Activated naive CD4-positive, alpha-beta T cell treated with anti-CD3 and anti-CD28 coated beads, Interleukin-2, amount 10 ng/mL, durations not matched to agents 7 days and 5 days (primary cell): ENCODE measurements at regions not wholly inside any gene's neighbourhood (a gene's known extent, or its start where the extent isn't known, plus 50 kb on each side); places are given as distances from the start of the nearest gene placed in this dataset.

Source experiments
- CTCF ChIA-PET: fragments of 350-600 bp; sonication (Branson Sonifier 250); formaldehyde crosslinking; loops from one replicate; lab custom pipeline; 2021; ENCODE audit warnings: antibody characterized with exemption; lab: Charles Lee
- DNase-seq: peaks from one replicate; pipeline ENCODE4 v3.0.0-alpha.2; 2020
- H3K27ac Mint-ChIP-seq: one replicate; pipeline ENCODE4 v1.8.0; 2021; ENCODE audit warnings: mild to moderate bottlenecking, moderate library complexity, mixed read lengths
- H3K27me3 Mint-ChIP-seq: one replicate; pipeline ENCODE4 v1.8.0; 2021; ENCODE audit warnings: mild to moderate bottlenecking, mixed read lengths
- H3K36me3 Mint-ChIP-seq: one replicate; pipeline ENCODE4 v1.8.0; 2021; ENCODE audit warnings: mixed read lengths
- H3K4me1 Mint-ChIP-seq: one replicate; pipeline ENCODE4 v1.8.0; 2021; ENCODE audit warnings: mixed read lengths
- H3K4me3 Mint-ChIP-seq: one replicate; pipeline ENCODE4 v1.8.0; 2021; ENCODE audit warnings: mild to moderate bottlenecking, moderate library complexity, mixed read lengths
- H3K9me3 Mint-ChIP-seq: one replicate; pipeline ENCODE4 v1.8.0; 2021; ENCODE audit warnings: mixed read lengths

DNA sequence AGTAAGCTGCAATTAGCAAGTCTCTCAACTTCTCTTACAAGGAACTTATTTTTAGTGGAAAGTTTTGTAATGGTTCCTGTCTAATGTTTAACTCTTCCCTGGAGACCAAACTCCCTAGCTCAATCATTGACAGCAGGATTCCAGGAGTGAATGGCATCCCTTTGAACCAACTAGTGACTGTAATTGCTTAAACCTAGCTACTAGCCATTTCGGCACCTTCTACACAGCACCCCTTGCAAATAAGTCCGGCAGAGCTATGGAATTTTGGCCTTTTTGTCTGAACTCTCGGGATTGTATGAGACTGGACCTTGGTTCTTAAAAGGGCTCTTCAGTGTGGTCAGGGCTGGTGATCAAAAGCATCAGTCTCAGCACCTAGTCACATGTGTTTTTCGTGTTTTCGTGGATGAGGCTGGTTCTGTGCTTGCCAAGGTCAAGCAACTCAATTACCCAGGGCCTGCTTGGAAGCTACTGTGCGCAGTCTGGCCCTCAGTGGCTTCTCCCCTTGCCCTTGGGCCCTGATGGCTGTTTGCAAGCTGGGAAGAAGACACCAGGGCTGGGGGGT is 135.3 kb upstream of the NEDD9 start:
- peak overlapping the region; percentile 85 for H3K27ac Mint-ChIP-seq
- H3K27me3 Mint-ChIP-seq: no peaks in the 10 kb centered on the region
- no peak overlapping the region for H3K4me3 Mint-ChIP-seq
- peaks cover 65% of the 10 kb centered on the region for H3K36me3 Mint-ChIP-seq
- CTCF ChIA-PET: interaction anchor here (1.3 to 1.7 kb wide), 3 partner anchors 13 to 128 kb away, joined by 3 to 6 read pairs (median 4); no protein-coding TSS in a partner anchor
- no peak for DNase-seq
- peaks cover 55% of the 10 kb centered on the region for H3K4me1 Mint-ChIP-seq
- H3K9me3 Mint-ChIP-seq: peaks cover 2% of the 10 kb centered on the region

DNA sequence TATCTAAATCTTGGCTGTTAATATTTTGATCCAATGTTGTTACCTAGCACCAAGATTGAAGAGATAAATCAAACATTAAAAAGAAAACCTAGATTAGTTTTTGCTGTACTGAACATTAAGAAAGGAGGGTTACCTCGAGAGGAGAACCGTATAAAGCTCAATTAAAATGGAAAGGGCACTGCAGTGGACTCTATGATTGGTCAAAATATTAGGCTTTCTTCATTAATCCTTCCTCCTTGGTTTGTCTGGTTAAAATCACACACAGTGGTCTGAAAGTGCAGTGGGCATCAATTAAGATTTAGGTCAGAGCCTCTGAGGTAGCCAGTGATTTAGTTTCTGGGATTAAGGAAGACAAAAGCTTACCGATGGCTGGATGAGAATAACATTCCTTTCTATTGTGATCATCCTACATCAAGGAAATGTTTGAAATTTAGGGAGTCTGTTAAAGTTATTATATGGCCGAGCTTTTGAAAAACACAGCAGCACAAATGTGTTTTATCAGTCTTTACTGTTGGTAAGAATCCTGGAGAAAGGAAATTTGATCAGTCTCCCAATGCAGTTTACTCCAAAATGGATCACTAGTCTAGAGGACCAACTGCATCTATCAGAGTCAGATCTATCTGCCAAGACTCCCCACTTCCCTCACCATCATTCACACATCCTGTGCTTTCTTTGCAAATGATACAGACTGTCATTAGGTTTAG is 134.6 kb upstream of the NEDD9 start:
- H3K4me1 Mint-ChIP-seq: peaks cover 58% of the 10 kb centered on the region
- H3K27ac Mint-ChIP-seq: peak overlapping the region; percentile 85
- H3K36me3 Mint-ChIP-seq: peaks cover 65% of the 10 kb centered on the region
- no peak for DNase-seq
- peaks cover 2% of the 10 kb centered on the region for H3K9me3 Mint-ChIP-seq
- H3K4me3 Mint-ChIP-seq: peak overlapping the region; percentile 26
- no peaks in the 10 kb centered on the region for H3K27me3 Mint-ChIP-seq
- CTCF ChIA-PET: interaction anchor here (1.3 to 1.7 kb wide), 4 partner anchors 12 to 129 kb away, joined by 3 to 6 read pairs (median 4); no protein-coding TSS in a partner anchor

DNA sequence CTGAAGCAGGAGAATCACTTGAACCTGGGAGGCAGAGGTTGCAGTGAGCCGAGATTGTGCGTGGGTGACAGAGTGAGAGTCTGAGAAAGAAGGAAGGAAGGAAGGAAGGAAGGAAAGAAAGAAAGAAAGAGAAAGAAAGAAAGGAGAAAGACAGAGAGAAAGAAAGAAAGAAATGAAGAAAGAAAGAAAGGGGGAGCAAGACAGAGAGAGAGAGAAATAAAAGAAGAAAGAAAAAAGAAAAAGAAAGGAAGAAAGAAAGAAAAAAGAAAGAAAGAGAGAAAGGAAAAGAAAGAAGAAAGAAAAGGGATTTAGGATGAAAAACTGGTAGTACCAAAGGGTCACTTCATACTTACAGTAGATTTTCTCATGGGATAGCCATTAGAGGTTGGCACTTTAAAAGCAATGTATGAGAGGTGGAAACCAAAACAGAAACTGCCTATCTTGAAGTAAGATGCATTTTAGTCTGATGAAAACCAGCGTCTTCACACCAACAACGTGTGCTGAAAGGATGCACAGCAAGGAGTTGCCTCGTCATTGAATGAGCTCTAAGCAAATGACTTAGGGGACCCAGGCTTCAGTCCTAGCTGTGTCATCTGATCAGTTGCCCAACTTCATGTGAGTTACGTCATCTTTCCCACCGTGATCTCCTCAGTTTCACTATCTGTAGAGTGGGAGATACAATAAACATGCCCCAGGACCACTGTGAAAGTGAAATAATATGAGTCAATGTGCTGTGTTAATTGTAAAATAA is 133.9 kb upstream of the NEDD9 start:
- H3K4me1 Mint-ChIP-seq: peaks cover 58% of the 10 kb centered on the region
- H3K4me3 Mint-ChIP-seq: peak overlapping the region; percentile 26
- H3K27ac Mint-ChIP-seq: peak overlapping the region; percentile 85
- peaks cover 68% of the 10 kb centered on the region for H3K36me3 Mint-ChIP-seq
- peaks cover 6% of the 10 kb centered on the region for H3K9me3 Mint-ChIP-seq
- H3K27me3 Mint-ChIP-seq: no peaks in the 10 kb centered on the region
- CTCF ChIA-PET: interaction anchor here (1.4 to 1.7 kb wide), 3 partner anchors 12 to 14 kb away, joined by 3 to 6 read pairs (median 3); no protein-coding TSS in a partner anchor
- DNase-seq: peak; percentile 57

GRCh38 chr6:11364971-11365397 is 132.5 kb upstream of the NEDD9 start:
- CTCF ChIA-PET: interaction anchor here (1.4 kb wide), 1 partner anchor 17 kb away, joined by 3 read pairs; no protein-coding TSS in a partner anchor
- peaks cover 20% of the 10 kb centered on the region for H3K9me3 Mint-ChIP-seq
- H3K27ac Mint-ChIP-seq: no peak overlapping the region
- no peak for DNase-seq
- no peak overlapping the region for H3K4me3 Mint-ChIP-seq
- H3K27me3 Mint-ChIP-seq: no peaks in the 10 kb centered on the region
- peaks cover 74% of the 10 kb centered on the region for H3K36me3 Mint-ChIP-seq
- peaks cover 64% of the 10 kb centered on the region for H3K4me1 Mint-ChIP-seq

- CTCF ChIA-PET: interaction anchor here (1.4 kb wide), 1 partner anchor 18 kb away, joined by 3 read pairs; no protein-coding TSS in a partner anchor
- DNase-seq: no peak
- no peaks in the 10 kb centered on the region for H3K27me3 Mint-ChIP-seq
- no peak overlapping the region for H3K27ac Mint-ChIP-seq
- peaks cover 69% of the 10 kb centered on the region for H3K4me1 Mint-ChIP-seq
- peaks cover 78% of the 10 kb centered on the region for H3K36me3 Mint-ChIP-seq
- H3K9me3 Mint-ChIP-seq: peaks cover 24% of the 10 kb centered on the region
- H3K4me3 Mint-ChIP-seq: no peak overlapping the region
Observed at GRCh38 chr6:11363881-11364576, 131.6 kb upstream of the NEDD9 start.

DNA sequence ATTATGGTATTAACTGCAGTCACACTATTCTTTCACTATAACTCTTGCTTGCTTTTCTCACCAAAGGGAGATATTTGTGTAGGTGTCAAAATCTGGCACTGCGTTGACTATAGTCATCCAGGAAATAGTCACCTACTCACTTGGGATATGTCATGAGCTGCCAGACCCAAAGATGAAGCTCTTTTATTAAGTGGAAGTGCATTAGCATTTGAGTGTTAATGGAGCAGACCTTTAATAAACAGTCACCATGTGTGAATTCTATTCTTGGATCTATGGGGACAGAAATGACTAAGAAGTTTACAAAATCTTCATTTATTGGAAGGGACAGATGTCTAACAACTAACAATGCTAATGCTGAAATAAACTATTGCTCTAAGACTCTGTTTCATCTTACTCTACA is 130.1 kb upstream of the NEDD9 start:
- Mint-ChIP-seq H3K27me3 (no peaks in the 10 kb centered on the region), H3K36me3 (peaks cover 82% of the 10 kb centered on the region), H3K4me3 (no peak overlapping the region), H3K27ac (no peak overlapping the region), H3K4me1 (peaks cover 69% of the 10 kb centered on the region), H3K9me3 (peaks cover 24% of the 10 kb centered on the region)
- no peak for DNase-seq
- CTCF ChIA-PET: no interaction called here

GRCh38 chr6:11358904-11359830 is 126.7 kb upstream of the NEDD9 start:
- no peak for DNase-seq
- H3K9me3 Mint-ChIP-seq: peaks cover 27% of the 10 kb centered on the region
- CTCF ChIA-PET: interaction anchor here (0.6 to 0.9 kb wide), 2 partner anchors 11 to 211 kb away, joined by 3 read pairs; no protein-coding TSS in a partner anchor

GRCh38 chr6:11357285-11357684 is 124.8 kb upstream of the NEDD9 start:
- peak overlapping the region; percentile 85 for H3K27ac Mint-ChIP-seq
- H3K4me1 Mint-ChIP-seq: peaks cover 77% of the 10 kb centered on the region
- peaks cover 80% of the 10 kb centered on the region for H3K36me3 Mint-ChIP-seq
- DNase-seq: no peak
- CTCF ChIA-PET: no interaction called here
- H3K9me3 Mint-ChIP-seq: peaks cover 27% of the 10 kb centered on the region
- peak overlapping the region; percentile 8 for H3K4me3 Mint-ChIP-seq
- H3K27me3 Mint-ChIP-seq: no peaks in the 10 kb centered on the region

More at GRCh38 chr6:11358904-11359830, 126.7 kb upstream of the NEDD9 start:
- Mint-ChIP-seq H3K4me1 (peaks cover 72% of the 10 kb centered on the region), H3K4me3 (no peak overlapping the region), H3K36me3 (peaks cover 81% of the 10 kb centered on the region), H3K27me3 (no peaks in the 10 kb centered on the region), H3K27ac (no peak overlapping the region)

DNA sequence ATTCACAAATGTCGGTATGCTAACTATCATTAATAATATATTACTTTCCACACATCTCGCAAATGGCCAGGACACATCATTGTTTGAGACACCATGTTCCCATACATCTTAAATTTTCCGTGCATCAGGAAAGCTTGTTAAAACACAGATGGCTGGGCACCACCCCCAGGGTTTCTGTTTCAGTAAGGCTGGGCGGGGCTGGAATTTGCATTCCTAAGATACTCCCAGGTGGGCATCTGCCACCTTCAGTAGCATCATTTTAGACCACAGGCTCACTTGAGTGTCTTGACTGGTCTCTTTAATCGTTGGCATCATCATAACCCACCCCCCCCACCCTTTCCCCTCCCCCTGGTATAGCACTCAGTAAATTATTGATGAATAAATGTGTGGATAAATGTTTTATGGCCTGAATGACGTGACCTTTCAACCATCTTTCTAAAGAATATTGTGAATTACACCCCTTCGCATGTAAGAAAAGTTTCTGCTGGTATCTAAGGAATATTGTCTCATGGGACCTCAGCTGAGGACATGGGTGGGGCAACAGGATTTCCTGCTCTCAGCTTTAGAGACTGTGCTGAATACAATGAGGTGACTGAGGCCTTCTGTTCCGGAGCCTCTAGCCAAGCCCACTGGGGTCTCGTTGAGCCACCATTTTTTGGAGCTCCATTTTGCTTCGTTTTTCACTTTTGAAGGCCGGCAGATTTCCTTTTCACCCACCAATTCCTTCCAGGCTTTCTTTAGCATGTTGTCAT is 124.1 kb upstream of the NEDD9 start:
- Mint-ChIP-seq H3K27ac (peak overlapping the region; percentile 85), H3K9me3 (peaks cover 23% of the 10 kb centered on the region), H3K27me3 (no peaks in the 10 kb centered on the region), H3K4me3 (peak overlapping the region; percentile 11), H3K36me3 (peaks cover 80% of the 10 kb centered on the region), H3K4me1 (peaks cover 79% of the 10 kb centered on the region)
- CTCF ChIA-PET: no interaction called here
- peak; percentile 31 for DNase-seq

- Mint-ChIP-seq H3K27ac (peak overlapping the region; percentile 86), H3K4me3 (peak overlapping the region; percentile 6), H3K27me3 (no peaks in the 10 kb centered on the region), H3K36me3 (peaks cover 80% of the 10 kb centered on the region), H3K9me3 (peaks cover 3% of the 10 kb centered on the region), H3K4me1 (peaks cover 61% of the 10 kb centered on the region)
- CTCF ChIA-PET: interaction anchor here (0.8 to 2.0 kb wide), 4 partner anchors 13 to 142 kb away, joined by 3 to 11 read pairs (median 5); no protein-coding TSS in a partner anchor
- peak; percentile 79 for DNase-seq
Observed at GRCh38 chr6:11353921-11354389, 121.5 kb upstream of the NEDD9 start.

DNA sequence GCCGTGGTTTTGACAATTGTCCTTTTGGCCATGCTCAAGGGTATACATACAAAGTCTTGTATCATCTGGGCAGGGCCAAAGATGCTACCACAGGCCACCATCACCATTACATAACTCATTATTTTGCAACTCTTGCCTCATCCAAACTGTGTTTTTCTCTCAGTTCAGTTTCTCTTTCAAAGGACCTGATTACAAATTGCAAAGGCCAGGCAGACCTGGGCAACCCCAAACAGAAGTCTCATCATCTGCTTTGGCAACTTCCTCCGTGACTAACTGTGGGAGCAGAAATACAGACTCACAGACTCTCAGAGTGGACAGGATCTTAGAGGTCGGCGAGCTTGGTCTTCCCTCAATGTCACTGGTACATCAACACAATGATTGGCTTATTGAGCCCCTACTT is 117.8 kb upstream of the NEDD9 start:
- H3K9me3 Mint-ChIP-seq: no peaks in the 10 kb centered on the region
- DNase-seq: no peak
- CTCF ChIA-PET: no interaction called here
- H3K4me3 Mint-ChIP-seq: no peak overlapping the region
- peaks cover 42% of the 10 kb centered on the region for H3K4me1 Mint-ChIP-seq
- H3K36me3 Mint-ChIP-seq: peaks cover 76% of the 10 kb centered on the region
- H3K27ac Mint-ChIP-seq: no peak overlapping the region
- no peaks in the 10 kb centered on the region for H3K27me3 Mint-ChIP-seq

GRCh38 chr6:11349880-11350279 is 117.4 kb upstream of the NEDD9 start:
- H3K36me3 Mint-ChIP-seq: peaks cover 75% of the 10 kb centered on the region
- no peak overlapping the region for H3K27ac Mint-ChIP-seq
- H3K4me3 Mint-ChIP-seq: no peak overlapping the region
- H3K9me3 Mint-ChIP-seq: no peaks in the 10 kb centered on the region
- peaks cover 42% of the 10 kb centered on the region for H3K4me1 Mint-ChIP-seq
- H3K27me3 Mint-ChIP-seq: no peaks in the 10 kb centered on the region
- CTCF ChIA-PET: no interaction called here
- DNase-seq: no peak
